HG02642 (cell line): ENCODE measurements at regions not wholly inside any gene's neighbourhood (a gene's known extent, or its start where the extent isn't known, plus 50 kb on each side); places are given as distances from the start of the nearest gene placed in this dataset.

Experiments
- ATAC-seq: cut with Tn5 transposase; IDR thresholded peaks from one replicate; pipeline ENCODE4 v1.9.1; 2021; ENCODE audit warnings: mild to moderate bottlenecking; ENCODE audit not compliant: unreplicated experiment, poor library complexity

- ATAC-seq = no peak
Observed at GRCh38 chr11:111045407-111045803, 200.1 kb upstream of the POU2AF2 start.

GRCh38 chr11:111044751-111045406 lies 200.6 kb upstream of the POU2AF2 start:
- no peak for ATAC-seq

GRCh38 chr11:111039982-111040381 lies 205.5 kb upstream of the POU2AF2 start:
- ATAC-seq = no peak

- no peak for ATAC-seq
Observed at GRCh38 chr11:111035746-111036145, 209.8 kb upstream of the POU2AF2 start.

GRCh38 chr11:111026241-111026640 lies 219.3 kb upstream of the POU2AF2 start:
- no peak for ATAC-seq

- no peak for ATAC-seq
Observed at GRCh38 chr11:111021131-111021530, 224.4 kb upstream of the POU2AF2 start.

GRCh38 chr11:111019871-111020670 lies 225.5 kb upstream of the POU2AF2 start:
- ATAC-seq = no peak

- no peak for ATAC-seq
Observed at GRCh38 chr11:111019451-111019850, 226.1 kb upstream of the POU2AF2 start.

- ATAC-seq = no peak
Observed at GRCh38 chr11:111018566-111018965, 227.0 kb upstream of the POU2AF2 start.

GRCh38 chr11:111012491-111012890 lies 233.0 kb upstream of the POU2AF2 start:
- no peak for ATAC-seq

GRCh38 chr11:111011275-111011594 lies 234.3 kb upstream of the POU2AF2 start:
- no peak for ATAC-seq

GRCh38 chr11:111010391-111011274 lies 234.9 kb upstream of the POU2AF2 start:
- no peak for ATAC-seq

GRCh38 chr11:111006227-111006626 lies 239.3 kb upstream of the POU2AF2 start:
- no peak for ATAC-seq

- ATAC-seq = no peak
Observed at GRCh38 chr11:111001986-111002611, 243.4 kb upstream of the POU2AF2 start.

- no peak for ATAC-seq
Observed at GRCh38 chr11:111001081-111001430, 244.5 kb upstream of the POU2AF2 start.

GRCh38 chr11:111000400-111001080 lies 245.0 kb upstream of the POU2AF2 start:
- no peak for ATAC-seq

GRCh38 chr11:110992481-110992880 lies 253.0 kb upstream of the POU2AF2 start:
- no peak for ATAC-seq

- no peak for ATAC-seq
Observed at GRCh38 chr11:110991661-110992355, 253.7 kb upstream of the POU2AF2 start.

GRCh38 chr11:110990311-110990710 lies 255.2 kb upstream of the POU2AF2 start:
- no peak for ATAC-seq
